ENCODE measurements at regions not wholly inside any gene's neighbourhood (a gene's known extent, or its start where the extent isn't known, plus 50 kb on each side); places are given as distances from the start of the nearest gene placed in this dataset.

GRCh38 chr1:56147459-56147858, 431.9 kb downstream of the PLPP3 start:
- no peak for DNase-seq (ENCODE audit: extremely low read depth, insufficient read length)
- no peak for TF ChIP-seq CTCF (IDR thresholded peaks at IDR 0.05; ENCODE audit: insufficient read depth, low read length, poor library complexity, severe bottlenecking)

GRCh38 chr1:56147034-56147433, 432.3 kb downstream of the PLPP3 start:
- Histone ChIP-seq H3K4me3 (replicated peaks; ENCODE audit: low read depth, low read length) (no peak overlapping the region), H3K27me3 (replicated peaks; ENCODE audit: control insufficient read depth, insufficient read depth, low read length) (peaks cover 2% of the 10 kb centered on the region), H3K36me3 (ENCODE audit: control insufficient read depth, insufficient read depth, low read length) (no peaks in the 10 kb centered on the region)
- TF ChIP-seq CTCF (IDR thresholded peaks at IDR 0.05; ENCODE audit: insufficient read depth, low read length, poor library complexity, severe bottlenecking): no peak
- DNase-seq (ENCODE audit: extremely low read depth, insufficient read length): no peak

More at GRCh38 chr1:56147459-56147858, 431.9 kb downstream of the PLPP3 start:
- H3K27me3 ChIP-seq (replicated peaks; ENCODE audit: control insufficient read depth, insufficient read depth, low read length): peaks cover 2% of the 10 kb centered on the region
- no peaks in the 10 kb centered on the region for H3K36me3 ChIP-seq (ENCODE audit: control insufficient read depth, insufficient read depth, low read length)
- no peak overlapping the region for H3K4me3 ChIP-seq (replicated peaks; ENCODE audit: low read depth, low read length)

GRCh38 chr1:56146449-56146848, 432.9 kb downstream of the PLPP3 start:
- Histone ChIP-seq H3K27me3 (replicated peaks; ENCODE audit: control insufficient read depth, insufficient read depth, low read length) (peaks cover 2% of the 10 kb centered on the region), H3K36me3 (ENCODE audit: control insufficient read depth, insufficient read depth, low read length) (no peaks in the 10 kb centered on the region), H3K4me3 (replicated peaks; ENCODE audit: low read depth, low read length) (no peak overlapping the region)
- no peak for TF ChIP-seq CTCF (IDR thresholded peaks at IDR 0.05; ENCODE audit: insufficient read depth, low read length, poor library complexity, severe bottlenecking)
- no peak for DNase-seq (ENCODE audit: extremely low read depth, insufficient read length)

- no peak for TF ChIP-seq CTCF (IDR thresholded peaks at IDR 0.05; ENCODE audit: insufficient read depth, low read length, poor library complexity, severe bottlenecking)
Observed at GRCh38 chr1:56145581-56145980, 433.8 kb downstream of the PLPP3 start.

GRCh38 chr1:56142301-56142700, 437.1 kb downstream of the PLPP3 start:
- H3K27me3 ChIP-seq (replicated peaks; ENCODE audit: control insufficient read depth, insufficient read depth, low read length): peaks cover 2% of the 10 kb centered on the region; the same call in 1 of the 2 replicates
- TF ChIP-seq CTCF (IDR thresholded peaks at IDR 0.05; ENCODE audit: insufficient read depth, low read length, poor library complexity, severe bottlenecking): no peak
- DNase-seq (ENCODE audit: extremely low read depth, insufficient read length): no peak

More at GRCh38 chr1:56145581-56145980, 433.8 kb downstream of the PLPP3 start:
- no peak for DNase-seq (ENCODE audit: extremely low read depth, insufficient read length)
- H3K36me3 ChIP-seq (ENCODE audit: control insufficient read depth, insufficient read depth, low read length): no peaks in the 10 kb centered on the region
- H3K27me3 ChIP-seq (replicated peaks; ENCODE audit: control insufficient read depth, insufficient read depth, low read length): peaks cover 2% of the 10 kb centered on the region
- H3K4me3 ChIP-seq (replicated peaks; ENCODE audit: low read depth, low read length): no peak overlapping the region

GRCh38 chr1:56139836-56140235, 439.5 kb downstream of the PLPP3 start:
- DNase-seq (ENCODE audit: extremely low read depth, insufficient read length): no peak
- no peak for TF ChIP-seq CTCF (IDR thresholded peaks at IDR 0.05; ENCODE audit: insufficient read depth, low read length, poor library complexity, severe bottlenecking)
- H3K36me3 ChIP-seq (ENCODE audit: control insufficient read depth, insufficient read depth, low read length): no peaks in the 10 kb centered on the region
- no peaks in the 10 kb centered on the region for H3K27me3 ChIP-seq (replicated peaks; ENCODE audit: control insufficient read depth, insufficient read depth, low read length)
- H3K4me3 ChIP-seq (replicated peaks; ENCODE audit: low read depth, low read length): no peak overlapping the region

More at GRCh38 chr1:56142301-56142700, 437.1 kb downstream of the PLPP3 start:
- no peak overlapping the region for H3K4me3 ChIP-seq (replicated peaks; ENCODE audit: low read depth, low read length)
- H3K36me3 ChIP-seq (ENCODE audit: control insufficient read depth, insufficient read depth, low read length): no peaks in the 10 kb centered on the region

All from GM06990 (cell line).